ENCODE measurements at regions not wholly inside any gene's neighbourhood (a gene's known extent, or its start where the extent isn't known, plus 50 kb on each side); places are given as distances from the start of the nearest gene placed in this dataset.

- H3K4me3 ChIP-seq (IDR thresholded peaks at IDR 0.05; ENCODE audit: insufficient read depth, low read depth, low read length): no peak overlapping the region
- no peaks in the 10 kb centered on the region for H3K27me3 ChIP-seq (ENCODE audit: insufficient read depth, low read depth)
- no peak overlapping the region for H3K9ac ChIP-seq
- H4K20me1 ChIP-seq (ENCODE audit: insufficient read depth): no peaks in the 10 kb centered on the region
- no peak overlapping the region for H3K27ac ChIP-seq
- H2AFZ ChIP-seq (ENCODE audit: low read depth): no peak overlapping the region
- H3K79me2 ChIP-seq (ENCODE audit: insufficient read depth, low read depth): no peaks in the 10 kb centered on the region
- no peaks in the 10 kb centered on the region for H3K4me1 ChIP-seq (ENCODE audit: low read depth, poor library complexity, severe bottlenecking)
- H3K36me3 ChIP-seq (ENCODE audit: insufficient read depth): no peaks in the 10 kb centered on the region
- no peak for TF ChIP-seq CTCF (conservative IDR thresholded peaks at IDR 0.05; ENCODE audit: low read depth, low read length)
- no peak overlapping the region for H3K4me2 ChIP-seq
Observed at GRCh38 chr3:40841131-40841530, 316.4 kb downstream of the ZNF621 start.

GRCh38 chr3:40841570-40842109 lies 316.9 kb downstream of the ZNF621 start:
- Histone ChIP-seq H3K4me3 (IDR thresholded peaks at IDR 0.05; ENCODE audit: insufficient read depth, low read depth, low read length) (no peak overlapping the region), H4K20me1 (ENCODE audit: insufficient read depth) (no peaks in the 10 kb centered on the region), H3K4me2 (no peak overlapping the region), H2AFZ (ENCODE audit: low read depth) (no peak overlapping the region), H3K9ac (no peak overlapping the region), H3K79me2 (ENCODE audit: insufficient read depth, low read depth) (no peaks in the 10 kb centered on the region), H3K27me3 (ENCODE audit: insufficient read depth, low read depth) (no peaks in the 10 kb centered on the region), H3K27ac (no peak overlapping the region), H3K4me1 (ENCODE audit: low read depth, poor library complexity, severe bottlenecking) (no peaks in the 10 kb centered on the region), H3K36me3 (ENCODE audit: insufficient read depth) (no peaks in the 10 kb centered on the region)
- TF ChIP-seq CTCF (conservative IDR thresholded peaks at IDR 0.05; ENCODE audit: low read depth, low read length): no peak

GRCh38 chr3:40842714-40843113 lies 318.0 kb downstream of the ZNF621 start:
- Histone ChIP-seq H3K27me3 (ENCODE audit: insufficient read depth, low read depth) (no peaks in the 10 kb centered on the region), H4K20me1 (ENCODE audit: insufficient read depth) (no peaks in the 10 kb centered on the region), H2AFZ (ENCODE audit: low read depth) (no peak overlapping the region), H3K36me3 (ENCODE audit: insufficient read depth) (no peaks in the 10 kb centered on the region), H3K4me3 (IDR thresholded peaks at IDR 0.05; ENCODE audit: insufficient read depth, low read depth, low read length) (no peak overlapping the region), H3K4me2 (no peak overlapping the region), H3K4me1 (ENCODE audit: low read depth, poor library complexity, severe bottlenecking) (no peaks in the 10 kb centered on the region), H3K79me2 (ENCODE audit: insufficient read depth, low read depth) (no peaks in the 10 kb centered on the region), H3K9ac (no peak overlapping the region), H3K27ac (no peak overlapping the region)
- no peak for TF ChIP-seq CTCF (conservative IDR thresholded peaks at IDR 0.05; ENCODE audit: low read depth, low read length)

GRCh38 chr3:40843208-40843624 lies 318.5 kb downstream of the ZNF621 start:
- no peak overlapping the region for H3K27ac ChIP-seq
- H3K4me1 ChIP-seq (ENCODE audit: low read depth, poor library complexity, severe bottlenecking): no peaks in the 10 kb centered on the region
- H3K9ac ChIP-seq: no peak overlapping the region
- H3K36me3 ChIP-seq (ENCODE audit: insufficient read depth): no peaks in the 10 kb centered on the region
- H4K20me1 ChIP-seq (ENCODE audit: insufficient read depth): no peaks in the 10 kb centered on the region
- no peaks in the 10 kb centered on the region for H3K79me2 ChIP-seq (ENCODE audit: insufficient read depth, low read depth)
- H3K4me2 ChIP-seq: no peak overlapping the region
- no peak for TF ChIP-seq CTCF (conservative IDR thresholded peaks at IDR 0.05; ENCODE audit: low read depth, low read length)
- no peaks in the 10 kb centered on the region for H3K27me3 ChIP-seq (ENCODE audit: insufficient read depth, low read depth)
- no peak overlapping the region for H3K4me3 ChIP-seq (IDR thresholded peaks at IDR 0.05; ENCODE audit: insufficient read depth, low read depth, low read length)
- H2AFZ ChIP-seq (ENCODE audit: low read depth): no peak overlapping the region

Data from KMS-11 (cell line).